Activated T-cell treated with anti-CD3 and anti-CD28 coated beads for 24 hours (primary cell): ENCODE measurements at regions not wholly inside any gene's neighbourhood (a gene's known extent, or its start where the extent isn't known, plus 50 kb on each side); places are given as distances from the start of the nearest gene placed in this dataset.

Source experiments
- DNase-seq: peaks from one replicate; pipeline ENCODE4 v3.0.0-alpha.2; 2020; ENCODE audit warnings: low read depth

DNA sequence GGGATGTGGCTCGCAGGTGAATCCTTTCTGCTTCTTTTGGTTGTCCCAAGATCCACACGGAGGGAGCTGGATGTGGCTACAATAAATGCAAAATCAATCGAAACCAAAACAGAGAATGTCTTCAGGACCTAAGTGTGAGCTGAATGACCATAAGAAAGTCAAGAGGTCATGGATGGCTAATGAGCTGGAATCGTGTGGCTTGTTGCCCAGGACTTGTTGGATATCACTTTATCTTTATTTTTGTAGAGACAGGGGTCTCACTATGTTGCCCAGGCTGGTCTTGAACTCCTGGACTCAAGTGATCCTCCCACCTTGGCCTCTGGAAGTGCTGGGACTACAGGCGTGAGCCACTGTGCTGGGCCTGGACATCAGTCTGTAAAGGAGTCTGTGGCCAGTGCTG lies 326.8 kb upstream of the N4BP1 start:
- no peak for DNase-seq

DNA sequence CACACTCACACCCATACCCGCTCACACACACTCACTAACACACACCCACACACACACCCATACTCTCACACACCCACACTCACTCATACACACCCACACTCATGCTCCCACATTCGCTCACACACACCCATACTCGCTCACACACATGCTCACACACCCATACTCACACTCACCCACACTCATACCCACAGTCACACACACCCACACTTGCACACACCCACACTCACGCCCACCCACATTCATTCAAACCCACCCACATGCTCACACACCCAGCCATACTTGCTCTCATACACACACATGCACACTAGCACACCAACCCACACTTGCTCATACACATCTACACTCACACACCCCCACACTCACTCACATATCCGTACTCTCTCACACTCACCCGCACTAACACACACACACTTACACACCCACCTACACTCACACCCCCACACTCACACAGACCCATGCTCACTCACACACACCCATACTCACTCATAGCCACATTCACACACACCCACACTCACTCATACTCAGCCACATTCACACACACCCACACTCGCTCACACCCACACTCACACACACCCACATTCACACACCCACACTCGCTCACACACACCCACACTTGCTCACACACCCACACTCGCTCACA lies 322.4 kb upstream of the N4BP1 start:
- DNase-seq, result no peak

DNA sequence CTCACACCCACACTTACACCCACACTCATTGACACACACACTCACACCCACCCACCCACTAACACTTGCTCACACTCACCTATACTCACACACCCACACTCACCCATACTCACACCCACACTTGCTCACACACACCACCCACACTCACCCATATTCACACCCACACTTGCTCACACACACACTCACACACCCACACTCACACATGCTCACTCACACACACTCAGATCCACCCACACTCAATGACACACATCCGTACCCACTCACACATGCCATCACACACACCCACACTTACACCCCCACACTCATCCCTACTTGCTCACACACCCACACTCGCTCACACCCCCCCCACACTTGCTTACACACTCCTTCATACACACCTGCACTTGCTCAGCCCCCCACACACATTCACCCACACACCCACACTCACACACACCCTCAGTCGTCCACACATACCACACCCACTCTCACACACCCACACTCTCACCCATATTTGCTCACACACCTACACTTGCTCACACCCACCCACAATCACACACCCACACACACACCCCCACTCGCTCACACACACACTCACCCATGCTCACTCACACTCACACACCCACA lies 321.1 kb upstream of the N4BP1 start:
- DNase-seq, result no peak

DNA sequence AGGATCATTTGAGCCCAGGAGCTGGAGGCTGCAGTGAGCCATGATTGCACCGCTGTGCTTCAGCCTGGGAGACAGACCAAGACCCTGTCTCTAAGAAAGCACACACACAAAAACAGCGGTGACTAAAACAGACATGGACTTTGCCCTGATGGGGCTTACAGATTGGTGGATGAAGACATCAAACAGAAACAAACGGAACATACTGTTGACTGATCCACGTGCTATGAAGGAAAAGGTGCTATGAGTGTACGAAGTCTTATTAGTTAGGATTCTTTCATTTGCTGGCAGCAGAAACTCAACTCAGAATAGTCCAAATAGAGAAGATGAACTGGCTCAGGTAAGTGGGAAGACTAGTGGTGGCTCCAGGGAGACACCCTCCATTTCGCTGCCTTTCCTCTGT lies 309.8 kb upstream of the N4BP1 start:
- DNase-seq, result no peak

DNA sequence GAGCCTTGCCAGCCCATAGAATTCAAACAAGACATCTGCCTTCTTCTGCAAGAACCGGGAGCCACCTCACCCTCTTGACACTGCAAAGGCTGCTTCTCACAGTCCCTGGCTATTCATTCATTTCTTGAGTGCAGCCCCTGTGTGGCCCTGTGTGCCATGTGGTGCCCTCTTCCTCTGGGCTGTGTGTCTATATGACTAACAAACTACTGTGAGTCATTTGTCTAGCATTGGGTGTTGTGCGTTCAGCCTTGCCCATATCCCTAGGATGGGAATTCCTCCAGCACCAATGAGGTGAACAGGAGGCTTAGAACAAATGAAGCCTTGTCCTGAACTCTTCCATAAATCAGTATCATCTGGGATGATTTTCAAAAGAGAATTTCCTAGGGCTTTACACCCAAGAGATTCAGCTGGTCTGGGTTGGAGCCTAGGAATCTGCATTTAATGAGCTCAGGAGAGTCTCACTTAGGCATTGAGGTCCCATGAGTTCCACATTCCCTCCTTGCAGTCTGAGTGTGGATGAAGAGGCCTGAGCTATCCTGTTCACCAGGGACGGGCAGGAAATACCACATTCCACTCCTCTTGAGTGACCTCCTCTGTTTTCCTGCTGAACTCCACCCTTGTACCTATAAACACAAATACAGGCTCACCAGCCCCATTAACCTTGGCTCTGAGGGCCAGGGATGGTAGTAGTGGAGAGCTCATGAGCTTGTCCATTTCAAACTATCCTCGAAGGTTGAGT lies 308.7 kb upstream of the N4BP1 start:
- no peak for DNase-seq

DNA sequence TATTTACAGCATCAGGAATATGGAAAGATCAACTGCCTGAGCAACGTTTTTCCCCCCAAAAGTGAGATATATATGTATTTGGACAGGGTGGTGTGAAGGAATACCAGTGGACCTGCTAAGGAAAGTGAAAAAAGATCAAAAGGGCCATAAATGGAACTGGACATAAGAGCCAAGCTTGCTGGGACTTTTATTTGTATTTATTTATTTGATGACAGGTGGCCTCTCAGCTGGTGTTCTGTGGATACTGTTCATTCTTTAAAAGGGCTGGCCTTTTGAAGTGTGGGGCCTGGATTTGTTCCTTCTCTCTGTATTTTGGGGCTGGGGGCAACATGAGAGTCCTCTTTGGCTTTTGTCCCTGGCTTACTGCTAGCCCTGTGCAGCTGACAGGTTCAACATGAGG lies 306.6 kb upstream of the N4BP1 start:
- no peak for DNase-seq

DNA sequence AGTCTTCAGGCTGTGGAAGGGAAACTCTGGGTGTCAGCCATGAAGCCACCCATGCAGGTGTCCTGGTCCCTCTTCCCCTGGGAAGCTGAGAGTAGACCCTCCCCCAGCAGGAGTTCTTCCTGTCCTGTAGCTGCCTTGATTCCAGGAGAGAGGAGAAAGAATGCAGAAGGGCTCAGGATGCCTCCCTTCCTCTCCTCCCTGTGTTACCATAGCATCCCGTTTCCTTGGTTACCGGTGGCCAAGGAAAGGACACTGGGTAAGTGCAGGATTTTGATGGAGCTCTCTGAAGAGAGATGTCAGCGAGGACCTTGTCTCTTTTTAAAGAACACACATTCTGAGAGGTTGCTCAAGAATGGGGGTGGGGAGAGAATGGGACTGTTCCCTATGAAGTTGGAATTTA lies 304.1 kb upstream of the N4BP1 start:
- DNase-seq, result no peak

DNA sequence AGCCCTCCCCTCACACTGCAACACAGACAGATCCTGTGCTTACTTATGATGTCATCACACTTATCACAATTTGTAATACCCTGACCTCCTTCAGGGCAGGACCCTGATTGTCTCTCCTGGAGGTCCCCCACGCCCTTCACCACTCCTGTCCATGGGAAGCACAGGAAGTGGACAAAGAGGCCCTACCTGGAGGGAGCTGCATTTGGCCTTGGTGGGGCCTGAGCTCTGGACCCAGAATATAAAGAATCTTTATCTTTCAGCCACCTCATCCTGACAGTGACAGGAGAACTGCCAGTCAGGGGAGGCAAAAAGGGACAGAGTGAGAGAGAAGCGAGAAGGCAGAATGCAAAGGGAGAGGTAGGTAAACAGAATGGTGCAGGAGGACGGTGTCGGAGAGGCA lies 303.4 kb upstream of the N4BP1 start:
- DNase-seq, result no peak

DNA sequence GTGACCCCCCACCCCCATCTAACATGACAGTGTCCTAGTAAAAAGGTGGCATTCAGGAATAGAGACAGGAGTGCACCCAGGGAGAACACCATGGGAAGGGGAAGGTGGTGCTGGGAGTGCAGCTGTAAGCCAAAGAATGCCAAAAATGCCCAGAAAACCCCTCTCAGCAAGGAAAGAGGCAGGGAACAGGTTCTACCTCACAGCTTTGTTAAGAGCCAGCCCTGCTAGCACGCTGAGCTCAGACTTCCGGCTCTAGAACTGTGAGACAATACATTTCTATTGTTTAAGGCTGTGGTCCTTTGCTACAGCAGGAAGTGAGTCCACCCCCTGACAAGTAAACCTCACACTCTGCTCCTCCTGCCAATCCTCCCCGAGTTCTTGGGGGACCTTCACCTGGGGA lies 302.4 kb upstream of the N4BP1 start:
- DNase-seq, result no peak

DNA sequence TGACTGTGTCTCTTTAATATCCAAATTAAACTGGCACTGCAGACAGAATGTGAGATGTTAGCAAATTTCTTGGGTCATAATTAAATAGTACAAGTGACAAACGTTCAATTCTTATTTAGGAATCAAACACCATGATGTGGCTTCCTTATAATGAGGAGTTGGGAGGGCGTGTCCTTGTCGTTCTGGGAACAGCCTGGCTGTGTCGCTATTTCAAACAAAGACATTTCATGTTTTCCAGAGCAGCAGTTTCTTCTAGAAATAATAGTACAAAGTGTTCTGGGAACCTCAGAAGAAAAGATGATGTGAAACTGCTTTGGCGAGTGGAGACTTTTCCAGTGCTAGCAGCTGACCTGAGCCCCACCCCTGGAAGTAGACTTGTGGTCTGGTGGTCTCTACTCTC lies 301.7 kb upstream of the N4BP1 start:
- no peak for DNase-seq

DNA sequence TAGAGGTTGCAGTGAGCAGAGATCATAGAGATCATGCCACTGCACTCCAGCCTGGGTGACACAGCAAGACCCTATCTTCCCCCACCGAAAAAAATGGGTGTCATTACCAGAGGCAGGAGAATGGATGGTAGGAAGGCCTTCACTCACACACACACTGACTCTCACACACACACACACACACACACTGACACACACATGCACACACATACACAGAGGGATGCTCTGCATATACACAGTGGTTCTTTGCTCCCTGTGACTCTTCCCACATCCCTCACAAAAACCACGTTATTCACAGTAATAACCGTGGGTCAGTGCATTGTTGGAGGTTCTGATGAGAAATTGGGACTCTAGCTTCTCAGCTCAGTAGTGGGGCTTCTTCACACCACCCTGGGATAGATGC lies 300.2 kb upstream of the N4BP1 start:
- DNase-seq, result no peak

DNA sequence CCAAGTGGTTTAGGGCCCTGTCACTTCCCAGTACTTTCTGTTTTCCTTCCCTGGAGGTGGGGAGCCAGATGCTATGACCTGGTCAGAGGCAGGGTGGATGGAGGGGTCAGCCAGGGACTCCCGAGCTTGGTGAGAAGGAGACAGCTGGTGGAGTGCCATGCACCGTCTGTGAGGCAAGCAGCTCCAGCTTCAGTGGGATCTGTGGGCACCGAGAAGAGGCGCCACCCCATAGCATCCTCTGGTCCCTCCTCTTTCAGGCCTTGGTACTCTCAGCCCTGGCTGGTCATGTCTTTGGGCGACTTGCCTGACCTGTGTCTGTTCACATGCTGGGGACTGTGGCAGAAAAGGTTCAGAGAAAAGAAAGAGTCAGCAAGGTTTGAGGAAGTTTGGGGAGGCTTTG lies 299.3 kb upstream of the N4BP1 start:
- DNase-seq, result no peak

DNA sequence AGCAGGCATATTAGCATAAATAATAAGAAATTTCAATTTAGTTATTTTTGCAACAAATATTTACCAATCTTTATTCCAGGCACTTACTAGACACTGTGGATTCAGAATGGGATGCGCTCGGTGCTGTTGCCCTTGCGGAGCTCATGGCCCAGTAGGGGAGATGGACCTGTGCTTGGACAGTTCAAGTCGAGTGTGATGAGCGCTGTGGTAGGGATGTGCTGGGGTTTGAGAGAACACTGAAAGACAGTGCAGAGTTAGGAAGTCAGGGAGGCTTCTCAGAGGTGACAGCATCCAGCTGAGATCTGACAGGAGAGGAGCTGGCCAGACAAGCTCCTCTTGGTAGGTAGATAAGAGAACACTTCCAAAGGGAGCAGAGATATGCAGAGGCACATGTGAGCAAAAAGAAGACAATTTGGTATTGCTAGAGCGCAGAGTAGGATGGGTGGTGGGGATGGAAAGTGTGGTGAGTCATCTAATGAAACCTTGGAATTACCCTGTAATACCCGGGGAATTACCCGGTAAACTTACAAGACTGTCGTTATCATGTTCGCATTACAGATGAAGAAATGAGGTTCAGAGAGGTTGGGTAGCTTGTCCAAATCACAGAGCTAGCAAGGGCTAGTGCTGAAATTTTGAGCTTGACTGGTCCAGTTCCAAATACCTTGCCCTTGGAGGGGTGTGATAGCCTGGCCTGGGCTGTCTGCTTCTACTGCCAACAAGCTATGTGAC lies 298.1 kb upstream of the N4BP1 start:
- no peak for DNase-seq

DNA sequence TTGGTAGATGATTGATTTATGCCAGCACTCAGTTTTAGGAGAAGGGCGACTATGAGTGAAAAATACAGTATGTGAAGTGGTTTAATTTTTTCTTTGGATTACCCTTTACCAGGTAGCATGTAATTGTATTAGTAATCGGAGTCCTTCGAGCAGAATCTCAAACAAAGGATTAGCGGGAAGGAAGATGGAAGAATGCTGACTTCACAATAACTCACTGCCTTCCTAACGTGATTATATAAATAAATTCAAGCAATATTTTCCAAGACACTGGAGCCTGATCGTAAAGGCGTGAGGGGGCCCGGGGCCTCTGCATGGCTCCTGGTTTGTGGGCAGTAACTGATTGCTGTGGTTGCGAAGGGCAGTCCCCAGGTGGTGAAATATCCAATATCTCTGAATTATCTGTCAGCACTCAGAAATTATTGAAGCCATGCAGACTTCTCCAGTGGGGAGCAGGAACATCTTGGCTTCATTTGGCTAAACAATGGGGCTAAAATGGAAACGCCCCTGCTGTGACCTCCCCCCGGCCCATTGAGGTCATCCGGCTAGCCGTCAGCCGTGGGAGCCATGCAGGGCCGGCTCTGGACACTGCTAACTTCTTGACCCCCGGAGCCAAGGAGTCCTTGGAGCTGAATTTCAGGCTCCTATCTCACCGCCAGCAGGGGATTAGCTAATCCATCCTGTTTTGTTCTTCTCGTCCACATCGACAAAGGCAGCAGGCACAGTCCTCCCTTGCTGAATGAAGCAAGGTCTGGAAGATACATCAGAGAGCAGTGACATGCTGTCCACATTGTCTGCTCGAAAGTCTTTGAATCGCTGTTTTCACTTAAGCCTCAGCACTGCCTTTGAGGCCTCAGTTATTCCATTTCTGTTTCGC lies 295.9 kb upstream of the N4BP1 start:
- no peak for DNase-seq

DNA sequence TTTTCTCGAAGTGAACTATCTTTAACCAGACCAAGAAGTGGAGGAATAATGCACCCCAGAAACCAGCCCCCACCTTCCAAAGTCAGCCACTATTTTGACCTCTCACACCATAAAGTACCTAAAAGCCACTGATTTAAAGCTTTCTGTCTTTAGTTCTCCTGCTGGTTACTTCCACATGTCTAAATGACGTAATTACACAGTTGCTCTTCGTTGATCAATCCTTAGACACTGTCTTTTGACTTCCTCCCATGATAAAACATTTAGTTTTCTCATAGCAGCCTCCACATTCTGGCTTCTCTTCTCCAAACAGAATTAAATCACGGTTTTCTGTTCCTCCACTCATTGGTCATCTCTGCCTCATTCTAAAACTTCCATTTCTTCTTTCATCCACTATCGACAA lies 294.4 kb upstream of the N4BP1 start:
- no peak for DNase-seq

DNA sequence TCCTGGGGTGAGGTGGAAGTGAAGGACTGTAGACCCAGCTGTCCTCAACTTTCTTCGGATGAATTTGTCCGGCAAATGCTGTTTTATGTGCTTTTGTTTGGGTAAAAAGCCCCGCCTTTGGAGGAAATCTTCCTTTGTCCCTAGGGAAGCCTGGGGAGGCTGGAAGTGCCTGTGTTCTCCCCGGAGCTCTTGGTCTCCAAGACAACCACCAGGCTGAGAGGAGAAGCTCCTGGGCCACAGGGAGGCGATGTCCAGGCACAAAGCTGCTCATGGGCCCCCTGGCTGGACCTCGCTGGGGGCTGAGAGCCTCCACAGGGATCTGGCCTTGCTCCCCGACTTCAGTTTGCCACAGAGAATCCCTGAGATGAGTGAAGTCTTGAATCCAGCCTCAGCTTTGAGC lies 293.1 kb upstream of the N4BP1 start:
- DNase-seq, result no peak

DNA sequence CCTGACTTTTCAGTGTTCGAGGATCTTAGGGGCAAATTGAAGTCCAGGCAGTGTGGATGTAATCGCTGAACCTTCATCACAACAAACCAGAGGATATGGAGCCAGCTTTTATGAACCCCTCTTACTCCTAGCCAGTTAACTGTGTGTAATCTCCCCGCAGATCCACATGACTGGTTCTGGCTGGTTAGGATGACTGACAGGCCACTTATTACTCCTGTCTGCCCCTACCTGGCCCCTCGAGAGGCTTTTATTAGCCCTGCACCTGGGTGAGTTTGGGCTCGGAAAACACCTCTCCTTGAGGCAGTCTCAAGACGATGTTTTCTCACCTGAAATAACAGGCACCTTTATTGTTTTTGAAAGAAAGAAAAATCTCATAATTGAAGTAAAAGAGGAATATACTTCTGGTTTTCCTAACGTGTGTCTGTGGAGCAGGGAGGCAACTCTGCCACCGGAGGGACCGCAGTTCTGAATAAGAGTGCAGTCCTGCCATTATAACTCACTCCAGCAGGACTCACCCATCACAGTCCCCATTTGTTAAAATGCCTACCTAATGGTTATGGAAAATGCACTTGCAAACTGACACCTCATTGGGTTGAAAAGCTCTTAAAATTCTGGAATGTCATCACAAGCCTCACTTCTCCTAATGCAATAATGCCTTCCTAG lies 291.9 kb upstream of the N4BP1 start:
- DNase-seq, result no peak

DNA sequence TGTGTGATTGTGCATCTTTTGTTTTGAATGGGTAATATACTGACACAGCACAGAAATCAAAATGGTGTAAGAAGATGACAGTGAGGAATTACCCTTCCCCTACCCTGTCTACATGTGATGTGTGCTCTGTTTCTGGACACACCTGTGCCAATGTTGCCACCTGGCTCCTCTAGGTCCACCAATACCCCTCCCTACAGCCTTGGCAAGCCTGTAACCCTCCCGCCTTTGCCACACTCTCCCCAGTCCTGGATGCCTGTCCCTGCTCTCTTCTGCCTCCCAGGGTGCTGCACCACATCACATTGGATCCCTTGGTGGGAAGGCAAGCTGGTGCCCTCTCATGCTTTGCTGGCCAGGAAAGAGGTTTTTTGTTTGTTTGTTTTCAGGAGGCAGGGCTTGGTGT lies 289.5 kb upstream of the N4BP1 start:
- DNase-seq, result no peak

DNA sequence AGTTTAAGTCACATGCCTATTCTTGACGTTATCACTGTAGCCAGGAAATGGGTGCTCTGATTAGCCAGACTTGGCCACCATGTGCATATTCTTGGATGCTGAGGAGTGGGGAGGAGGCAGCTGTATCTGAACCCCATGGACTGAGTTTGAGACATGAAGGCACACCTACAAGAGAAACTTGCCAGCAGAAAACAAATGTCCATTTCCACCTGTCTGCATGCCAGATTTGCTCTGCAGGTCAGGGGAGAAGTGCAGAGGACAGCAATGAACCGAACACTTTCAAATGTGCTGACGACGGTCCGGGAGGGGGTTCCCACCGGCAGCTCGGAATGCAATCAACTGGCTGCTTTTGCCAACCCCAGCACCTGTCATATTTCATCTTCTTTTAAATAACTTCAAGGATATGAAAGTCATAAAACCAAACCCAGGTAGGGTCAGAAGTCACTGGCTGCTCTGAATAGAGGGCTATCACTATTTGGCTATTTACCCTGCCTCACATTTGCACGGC lies 287.8 kb upstream of the N4BP1 start:
- DNase-seq, result no peak

DNA sequence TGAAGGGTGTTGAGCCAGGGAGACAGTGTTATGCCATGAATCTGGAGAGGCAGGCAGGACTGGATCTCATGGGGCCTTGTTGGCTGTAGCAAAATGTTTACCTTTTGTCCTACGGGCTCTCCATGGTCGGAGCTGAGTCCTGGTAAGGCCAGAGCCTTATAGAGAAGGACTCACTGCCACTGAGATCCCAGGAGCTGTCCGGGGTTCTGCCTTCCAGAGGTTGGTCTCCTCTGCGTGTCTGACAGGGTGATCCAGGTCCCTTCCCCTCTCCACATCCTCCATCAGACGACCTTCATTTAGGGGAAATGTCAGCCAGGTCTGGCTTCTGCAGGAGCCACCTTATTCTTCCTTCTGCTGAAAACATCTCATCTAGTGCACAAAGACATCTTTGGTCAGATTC lies 285.2 kb upstream of the N4BP1 start:
- no peak for DNase-seq

DNA sequence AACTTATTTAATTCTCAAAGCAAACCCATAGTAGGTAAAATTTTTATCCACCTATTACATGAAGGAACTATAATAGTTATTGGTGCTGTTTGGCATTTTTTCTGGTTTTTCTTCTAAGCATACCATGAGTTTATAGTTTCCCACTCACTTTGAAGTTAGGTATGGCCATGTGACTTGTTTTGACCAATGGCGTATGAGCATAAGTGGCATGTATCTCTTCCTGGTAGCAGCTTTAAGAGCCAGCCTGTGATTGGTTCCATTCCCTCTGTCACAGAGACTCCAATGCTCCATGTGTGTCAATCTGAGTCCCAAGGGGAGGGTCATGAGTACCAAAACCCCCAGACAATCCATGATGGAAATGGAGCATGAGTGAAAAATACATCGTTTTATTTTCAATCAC lies 282.9 kb upstream of the N4BP1 start:
- no peak for DNase-seq
